Stimulated activated CD4-positive, alpha-beta T cell treated with anti-CD3 and anti-CD28 coated beads, TNF-alpha, amount 100 ng/mL, for 48 hours (primary cell): ENCODE measurements at regions not wholly inside any gene's neighbourhood (a gene's known extent, or its start where the extent isn't known, plus 50 kb on each side); places are given as distances from the start of the nearest gene placed in this dataset.

Source experiments
- DNase-seq, 3 donors: peaks; one replicate each; pipeline ENCODE4 v3.0.0-alpha.2; 2020; ENCODE audit warnings: low read depth in 3 of 3

DNA sequence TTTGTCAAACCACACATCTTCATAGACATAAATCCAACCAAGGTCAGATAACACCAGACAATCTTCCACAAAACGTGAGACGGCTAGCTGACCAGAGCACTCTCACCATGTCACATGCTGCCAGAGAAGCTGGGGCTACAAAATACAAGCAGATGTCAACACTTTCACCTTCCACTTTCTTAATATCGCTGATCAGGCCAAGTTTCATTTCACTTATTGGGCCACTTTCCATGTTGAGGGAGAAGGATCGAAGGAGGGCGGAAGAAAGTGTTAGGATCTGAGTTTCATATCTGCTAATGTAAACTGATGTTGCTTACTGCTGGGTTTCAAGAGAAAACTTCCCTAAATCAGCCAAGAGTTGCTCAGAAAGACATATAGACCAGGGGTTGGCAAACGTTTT is 177.0 kb upstream of the PRDM1 start:
- no peak for DNase-seq

DNA sequence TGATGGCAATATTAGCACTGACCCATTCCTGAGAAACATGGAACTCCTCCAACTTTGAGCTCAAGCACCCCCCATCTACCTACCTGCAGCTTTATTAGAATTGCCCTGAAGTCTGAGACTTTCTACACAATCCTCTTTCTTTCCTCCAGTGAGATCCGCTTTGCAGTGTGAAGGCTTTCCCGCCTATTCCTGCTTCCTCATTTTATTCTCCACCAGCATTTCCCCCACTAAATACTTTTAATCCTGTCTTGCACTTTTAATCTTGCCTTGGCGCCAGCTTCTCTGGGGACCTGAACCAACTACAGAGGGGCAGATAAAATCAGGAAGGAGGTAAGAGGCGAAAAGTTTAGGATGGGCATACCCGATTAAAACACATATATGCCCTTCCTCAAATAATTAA is 178.1 kb upstream of the PRDM1 start:
- no peak for DNase-seq

DNA sequence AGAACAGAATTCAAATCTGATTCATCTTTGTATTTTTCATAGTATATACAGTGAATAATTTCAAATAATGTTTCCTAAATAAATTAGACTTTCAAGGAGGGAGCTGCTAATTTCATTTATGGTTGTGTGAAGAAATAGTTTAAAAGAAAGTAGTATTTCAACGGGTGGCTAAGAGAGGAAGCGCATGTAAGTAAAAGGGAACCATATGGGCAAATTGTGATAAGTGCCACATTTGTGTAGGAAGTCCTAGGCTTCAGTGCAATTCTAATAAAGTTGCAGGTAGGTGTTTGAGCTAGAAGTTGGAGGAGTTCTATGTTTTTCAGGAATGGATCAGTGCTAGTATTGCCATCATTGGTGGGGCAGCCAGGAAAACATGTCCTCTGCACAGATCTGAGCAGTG is 178.8 kb upstream of the PRDM1 start:
- DNase-seq: no peak

DNA sequence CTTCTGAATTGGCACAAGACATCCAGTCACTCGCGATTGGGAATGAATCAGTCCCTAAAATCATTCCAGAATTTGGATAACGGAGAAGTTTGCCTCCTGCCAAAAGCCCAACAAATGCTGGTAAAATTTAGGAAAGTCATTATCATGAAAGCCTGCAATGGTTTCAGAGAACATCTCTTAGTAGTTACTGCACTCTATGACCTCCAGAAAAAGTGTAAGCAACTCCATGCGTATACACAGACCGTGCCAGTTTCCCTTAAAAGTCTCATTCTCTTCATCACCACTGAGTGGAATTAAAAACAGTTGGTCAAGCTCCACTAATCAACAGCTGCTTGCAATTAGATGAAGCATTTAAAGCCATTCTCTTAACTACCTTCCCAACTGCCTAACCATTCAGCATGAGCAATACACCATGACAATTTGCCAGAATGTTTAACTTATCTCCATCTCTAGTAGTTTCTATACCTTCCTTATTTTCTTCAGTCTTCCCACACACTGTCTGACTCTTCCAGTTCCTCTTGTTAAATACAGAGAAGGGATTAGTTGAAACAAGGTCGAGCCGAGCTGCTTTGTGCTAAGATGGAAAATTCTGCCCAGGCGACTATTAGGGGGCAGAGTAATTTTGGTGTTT is 183.6 kb upstream of the PRDM1 start:
- DNase-seq: no peak

DNA sequence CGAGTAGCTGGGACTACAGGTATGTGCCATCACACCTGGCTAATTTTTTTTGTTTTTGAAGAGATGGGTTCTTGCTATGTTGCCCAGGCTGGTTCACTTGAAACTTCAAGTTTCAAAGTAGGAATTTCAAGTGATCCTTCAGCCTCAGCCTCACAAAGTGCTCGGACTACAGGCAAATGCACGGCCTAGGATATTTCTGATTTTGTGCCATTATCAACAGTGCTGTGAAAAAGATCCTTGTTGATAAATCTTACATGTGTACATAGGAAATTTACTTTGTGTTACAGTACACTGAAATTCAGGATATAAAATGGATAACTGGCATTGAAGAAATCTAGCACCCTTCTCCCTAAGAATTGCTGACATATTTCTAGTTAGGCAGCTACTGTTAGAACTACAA is 184.6 kb upstream of the PRDM1 start:
- no peak for DNase-seq

DNA sequence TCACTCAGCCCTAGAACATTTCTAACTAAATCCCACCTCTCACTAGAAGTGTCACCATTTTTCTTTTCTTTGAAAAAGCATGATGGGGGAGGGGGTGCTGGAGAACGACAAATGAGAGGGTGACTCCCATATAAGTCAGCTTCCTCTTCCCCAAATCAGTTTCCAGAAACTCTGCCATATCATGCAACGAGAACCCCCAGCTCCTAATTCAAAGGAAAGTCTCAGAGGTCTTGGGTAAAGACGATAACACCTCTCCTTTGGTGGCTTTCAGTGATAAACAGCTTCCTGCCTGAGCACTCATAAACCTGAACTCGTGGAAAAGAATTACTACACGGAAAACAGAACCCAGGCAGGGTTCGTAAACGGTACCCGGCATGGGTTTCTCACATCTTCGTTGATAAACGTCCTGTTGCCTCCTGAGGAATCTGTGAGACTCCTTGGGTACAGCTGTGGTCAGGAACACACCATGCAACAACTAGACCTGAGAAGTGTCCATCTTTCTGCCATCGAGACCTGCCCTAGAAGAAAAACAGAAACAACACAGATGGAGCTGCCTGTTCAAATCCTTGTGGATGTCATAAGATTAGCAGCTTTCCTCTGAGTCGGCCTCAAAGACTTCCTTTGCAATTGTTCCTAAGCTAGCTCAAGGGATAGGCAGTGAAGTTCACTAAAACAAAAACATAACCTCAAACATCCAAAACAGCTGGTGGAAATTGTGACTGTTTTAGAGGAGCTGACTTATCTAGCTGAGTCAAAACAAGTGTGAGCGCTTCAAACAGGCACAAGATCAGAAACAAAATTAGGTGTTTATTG is 185.8 kb upstream of the PRDM1 start:
- peak in 1 of 3 donors; percentile 33 for DNase-seq

DNA sequence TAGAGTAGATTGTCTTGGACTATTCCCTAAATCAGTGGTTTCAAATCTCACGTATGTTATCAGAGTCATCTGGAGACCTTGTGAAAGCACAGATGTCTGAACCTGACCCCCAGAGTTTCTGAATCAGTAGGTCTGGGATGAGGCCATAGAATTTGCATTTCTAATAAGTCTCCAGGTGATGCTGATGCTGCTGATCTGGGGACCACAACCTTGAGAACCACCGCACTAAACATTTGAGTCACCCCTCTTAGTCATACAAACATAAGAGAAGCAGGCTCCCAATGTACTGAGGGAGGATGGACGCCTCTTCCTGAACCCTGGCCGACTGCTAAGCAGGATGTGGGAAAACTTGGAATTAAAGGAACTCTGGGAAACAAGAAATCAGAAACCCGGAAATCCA is 187.8 kb upstream of the PRDM1 start:
- DNase-seq: peak in 1 of 3 donors; percentile 26

DNA sequence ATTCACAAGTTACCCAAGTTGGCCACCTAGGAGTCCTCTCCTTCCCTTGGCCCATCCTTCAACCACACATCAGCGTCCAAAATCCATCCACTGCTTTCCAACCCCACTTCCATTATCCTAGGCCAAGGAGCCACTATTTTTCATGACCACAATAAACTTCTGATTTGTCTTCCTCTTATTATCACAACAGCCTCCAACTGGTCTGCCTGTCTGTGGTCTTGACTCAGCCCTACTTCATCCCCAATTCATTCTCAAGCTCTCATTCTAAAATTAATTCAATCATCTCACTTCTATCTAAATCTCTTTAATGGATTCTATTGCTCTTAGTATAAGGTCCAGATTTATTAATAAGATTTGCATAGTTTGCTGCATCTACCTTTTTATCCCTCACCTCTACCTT is 189.0 kb upstream of the PRDM1 start:
- no peak for DNase-seq

DNA sequence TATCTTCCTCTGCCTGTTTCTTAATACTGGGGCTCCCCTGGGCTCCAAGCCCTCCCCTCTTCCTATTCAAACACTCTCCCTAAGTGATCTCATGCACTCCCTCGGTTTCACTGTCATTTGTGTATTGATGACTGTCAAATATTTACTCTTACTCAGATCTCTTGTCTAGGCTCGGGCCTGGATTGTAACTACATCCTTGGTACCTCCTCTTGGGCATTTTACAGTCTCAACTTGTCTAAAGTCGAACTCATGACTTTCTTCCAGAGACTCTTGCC is 189.4 kb upstream of the PRDM1 start:
- DNase-seq: no peak

DNA sequence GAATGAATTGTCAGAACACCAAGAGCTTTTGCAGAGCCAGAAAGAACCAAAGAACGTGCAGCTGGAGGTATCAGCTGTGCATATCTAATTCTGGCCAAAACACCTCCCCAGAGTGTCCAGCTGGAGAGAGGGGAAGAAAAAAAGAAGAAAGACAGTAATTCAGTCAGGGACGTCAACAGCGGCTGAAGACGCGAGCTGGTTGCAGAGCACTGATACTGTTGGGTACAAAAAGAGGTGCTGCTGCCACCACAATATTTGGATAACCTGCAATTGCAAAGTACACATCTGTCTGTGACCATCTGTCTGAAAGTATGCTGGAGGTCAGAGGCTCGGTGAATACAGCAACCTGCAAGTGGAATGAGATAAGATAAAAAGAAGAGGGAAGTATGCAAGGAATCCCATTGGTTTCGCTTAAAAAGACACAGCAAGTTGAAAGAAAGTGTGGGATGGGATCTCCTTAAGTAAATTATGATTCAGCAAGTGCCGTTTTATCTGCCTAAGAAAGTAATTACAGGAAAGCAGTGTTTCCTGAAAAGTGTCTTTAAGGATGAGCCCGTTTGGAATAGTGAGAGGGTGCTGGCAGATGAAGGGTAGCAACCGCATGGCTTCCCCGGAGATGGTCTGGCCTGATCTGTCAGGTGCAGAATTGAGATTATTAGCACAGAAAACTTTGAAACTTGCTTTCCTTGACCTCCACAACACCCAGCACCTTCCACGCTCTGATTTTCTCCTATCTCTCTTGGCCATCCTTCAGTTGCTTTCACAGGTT is 189.9 kb upstream of the PRDM1 start:
- no peak for DNase-seq

DNA sequence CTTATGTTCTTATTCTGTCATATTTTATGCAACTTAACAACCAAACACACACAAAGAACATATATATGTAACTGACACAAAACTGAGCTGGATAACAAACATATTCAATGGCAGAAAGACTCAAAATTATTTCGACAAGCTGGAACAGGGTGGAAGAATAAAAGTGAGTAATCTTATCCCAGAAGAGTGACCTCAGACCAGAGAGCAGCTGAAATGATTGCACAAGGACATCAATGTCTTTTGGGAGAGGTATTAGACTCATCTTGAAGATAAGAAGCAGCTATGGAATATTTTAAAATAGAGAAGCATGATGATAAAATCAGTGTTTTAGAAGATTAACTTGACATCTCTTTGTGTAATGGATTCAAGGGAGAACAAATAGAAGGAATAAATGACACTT is 191.6 kb upstream of the PRDM1 start:
- DNase-seq: no peak

DNA sequence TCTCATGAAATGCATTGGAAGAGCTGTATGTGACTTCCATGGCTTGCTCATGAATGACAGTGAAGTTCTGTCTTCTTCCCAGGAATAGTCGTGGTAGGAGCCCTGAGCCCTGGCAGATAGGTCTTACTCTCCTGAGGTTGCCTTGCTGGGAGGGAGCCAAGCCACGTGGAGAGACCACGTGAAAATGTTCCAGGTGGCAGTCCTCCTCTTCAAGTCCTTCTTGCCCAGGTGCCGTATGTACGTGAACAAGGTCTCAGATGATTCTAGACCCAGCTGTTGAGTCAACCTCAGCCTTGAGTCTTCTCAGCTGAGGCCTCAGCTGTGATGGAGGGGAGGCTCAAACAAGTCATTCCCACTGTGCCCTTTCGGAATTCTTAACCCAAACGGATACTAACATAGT is 192.4 kb upstream of the PRDM1 start:
- DNase-seq: no peak

DNA sequence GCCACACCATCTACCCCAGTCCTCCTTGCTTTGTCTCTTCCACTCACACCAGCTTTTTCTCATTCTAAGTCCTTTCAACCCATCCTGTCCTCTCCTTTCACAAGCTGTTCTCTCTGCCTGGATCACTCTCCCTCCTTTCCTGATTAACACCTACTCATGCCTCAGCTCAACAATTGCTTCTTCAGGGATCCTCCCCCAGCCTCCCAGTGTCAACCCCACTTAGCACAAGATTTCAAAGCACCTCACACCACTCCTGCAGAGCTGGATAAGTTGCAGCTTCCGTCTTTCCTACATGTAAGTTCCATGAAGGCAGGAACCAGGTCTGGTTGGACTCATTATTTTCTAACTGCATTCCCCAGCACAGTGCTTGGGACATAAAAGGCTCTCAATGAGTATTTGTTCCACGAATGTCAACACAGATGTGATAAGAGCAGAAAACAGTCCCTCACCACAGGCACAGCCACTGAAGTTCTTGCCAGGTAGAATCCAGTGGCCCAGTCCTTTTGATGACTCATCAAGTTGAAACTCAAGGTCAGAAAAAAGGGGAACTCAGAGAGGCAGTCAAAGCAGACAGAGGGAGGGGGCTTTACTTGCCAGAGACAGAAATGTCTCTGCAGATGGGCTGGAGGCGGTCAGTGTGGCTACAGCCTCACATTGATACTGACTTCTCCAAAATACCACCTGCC is 193.4 kb upstream of the PRDM1 start:
- no peak for DNase-seq

DNA sequence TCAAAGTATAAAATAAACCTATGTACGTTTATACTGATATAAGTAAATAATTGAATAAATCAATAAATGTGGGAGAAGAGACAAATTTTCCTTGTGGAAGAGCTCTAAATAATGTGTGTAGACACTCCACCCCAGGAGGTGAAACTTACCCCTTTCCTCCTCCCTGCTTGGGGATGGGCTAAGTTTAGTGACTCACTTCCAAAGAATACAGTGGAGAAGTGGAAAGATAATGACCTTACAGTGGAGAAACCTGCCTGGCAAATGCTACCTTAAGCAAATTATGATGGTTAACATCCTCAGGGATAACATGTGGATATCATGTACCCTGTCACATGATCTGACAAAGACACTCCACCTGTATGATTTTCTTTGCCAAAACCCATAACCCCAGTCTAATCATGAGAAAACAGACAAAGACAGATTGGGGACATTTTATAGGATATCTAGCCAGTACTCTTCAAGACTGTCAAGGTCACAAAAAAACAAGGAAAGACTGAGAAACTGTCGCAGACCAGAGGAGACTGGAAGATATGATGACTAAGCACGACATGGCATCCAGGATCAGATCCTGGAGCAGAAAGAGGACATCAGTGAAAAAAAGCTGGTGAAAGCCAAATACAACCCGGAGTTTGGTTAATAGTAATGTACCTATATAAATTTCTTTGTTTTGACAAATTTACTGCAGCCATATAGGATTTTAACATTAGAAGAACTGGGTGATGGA is 195.5 kb upstream of the PRDM1 start:
- no peak for DNase-seq

DNA sequence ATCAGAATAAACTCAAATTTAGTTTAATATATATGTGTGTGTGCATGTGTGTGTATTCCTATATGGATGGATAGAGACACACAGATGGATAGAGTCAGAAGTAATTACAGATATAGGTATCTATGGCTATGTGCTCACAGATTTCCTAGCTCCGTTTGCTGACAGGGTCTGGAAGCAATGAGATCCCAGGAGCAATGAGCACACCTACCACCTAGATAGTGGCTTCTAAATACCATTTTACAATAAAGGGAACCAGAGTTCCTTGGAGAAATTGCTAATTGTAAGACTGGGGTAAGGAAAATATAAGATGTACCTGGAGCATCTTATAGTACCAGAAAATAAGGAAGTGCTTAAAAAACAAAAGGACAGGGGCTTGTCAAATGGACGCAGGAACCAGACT is 196.2 kb upstream of the PRDM1 start:
- no peak for DNase-seq

DNA sequence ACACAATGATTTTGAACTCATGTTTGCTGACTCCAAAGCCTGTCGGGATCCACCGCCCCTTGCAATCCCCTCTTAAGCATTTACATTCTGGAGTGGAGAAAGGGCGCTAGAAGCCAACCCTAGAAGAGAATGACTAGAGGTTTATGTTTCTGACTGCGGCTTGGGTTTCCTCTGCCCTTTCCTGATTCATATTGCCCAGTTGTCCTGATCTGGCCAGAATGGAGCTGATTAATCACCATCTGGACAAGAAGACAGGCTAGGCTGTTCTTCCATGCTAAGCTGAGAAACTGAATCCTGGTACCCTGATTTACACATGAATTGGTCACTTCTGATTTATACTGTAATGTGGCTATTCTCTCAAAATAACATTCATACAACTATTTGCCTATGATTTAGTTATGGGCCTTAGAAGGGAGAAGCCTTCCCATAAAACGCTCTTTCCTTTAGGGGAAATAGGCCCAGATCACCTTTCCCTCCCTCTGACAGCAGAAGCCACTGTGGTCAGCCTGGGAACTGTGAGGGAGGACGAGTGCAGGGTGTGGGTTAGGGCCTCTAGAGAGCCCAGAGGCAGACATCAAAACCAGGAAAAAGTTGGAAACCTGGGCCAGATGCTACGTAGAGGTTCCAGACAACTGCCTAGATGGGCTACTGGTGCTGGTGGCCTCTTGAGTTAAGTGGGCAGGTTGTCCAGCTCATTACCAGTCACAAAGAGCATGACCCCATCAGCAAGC is 199.2 kb upstream of the PRDM1 start:
- DNase-seq: no peak

DNA sequence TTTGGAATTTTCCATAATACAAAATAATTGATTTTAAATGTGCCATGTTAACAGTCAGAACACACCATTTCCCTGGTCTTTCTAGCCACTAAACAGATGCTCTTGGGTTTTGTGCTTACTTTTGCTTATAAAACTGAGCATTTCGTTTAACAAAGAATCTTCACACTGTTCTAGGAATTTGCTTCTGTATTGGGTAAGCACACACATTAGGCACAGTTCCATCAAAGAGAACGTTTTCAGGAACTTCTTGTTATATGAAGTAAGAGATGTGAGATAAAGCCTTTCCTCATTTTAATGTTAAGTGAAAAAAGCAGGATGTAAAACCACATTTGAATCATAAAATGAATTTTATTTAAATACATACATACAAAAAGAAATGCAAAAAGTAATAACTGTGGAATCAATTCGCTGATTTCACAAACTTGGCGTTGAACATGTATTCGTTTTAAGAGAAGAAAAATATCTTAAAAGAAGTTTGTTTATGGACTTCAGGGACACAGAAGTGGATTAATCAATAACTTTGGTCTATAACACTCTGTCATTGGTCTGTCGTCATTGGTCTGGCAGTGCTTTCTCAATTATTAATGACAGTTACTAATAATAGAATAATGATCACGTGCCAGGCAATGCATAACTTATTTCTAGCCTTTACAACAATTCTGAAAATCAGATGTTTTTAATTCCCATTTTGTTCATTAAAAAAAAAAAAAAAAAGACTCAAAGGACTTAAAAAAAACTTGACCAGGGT is 199.9 kb upstream of the PRDM1 start:
- no peak for DNase-seq

DNA sequence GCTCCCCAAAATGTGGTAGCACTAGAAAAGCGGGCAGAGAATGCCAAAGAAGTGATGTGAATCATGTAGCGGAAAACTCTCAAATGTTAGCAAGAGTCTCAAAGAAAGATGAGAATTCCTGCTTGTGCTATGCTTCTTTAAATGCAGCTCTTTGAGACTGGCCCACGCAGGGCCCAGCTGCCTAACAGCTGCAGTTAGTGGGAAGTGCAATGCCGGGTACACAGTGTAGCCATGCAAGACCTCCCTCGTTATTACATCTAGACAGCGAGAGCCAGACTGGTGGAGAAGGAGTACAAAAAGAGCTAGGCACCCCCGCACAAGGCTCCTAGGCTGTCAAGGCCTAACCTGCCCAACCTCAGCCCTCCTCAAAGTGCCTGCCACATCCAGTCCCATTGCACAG is 201.7 kb upstream of the PRDM1 start:
- no peak for DNase-seq

DNA sequence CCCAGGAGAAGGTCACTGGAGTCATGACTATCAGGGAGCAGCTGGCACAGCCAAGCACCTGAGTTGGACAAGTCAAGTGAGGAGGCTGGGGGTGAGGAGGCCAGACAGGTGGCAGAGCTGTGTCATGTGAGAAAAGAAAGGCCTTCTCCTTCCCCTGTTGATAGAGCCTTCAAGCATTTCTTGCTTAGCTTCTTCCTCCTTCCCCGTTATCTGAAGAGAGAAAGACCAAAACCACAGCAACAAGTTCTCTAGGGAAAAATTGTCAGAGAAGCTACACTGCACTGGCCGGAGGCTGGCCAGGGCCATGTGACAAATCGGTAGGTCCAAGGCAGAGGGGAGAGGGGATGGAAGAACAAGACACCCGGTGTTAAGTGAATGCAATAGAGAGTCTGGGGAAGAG is 202.1 kb upstream of the PRDM1 start:
- no peak for DNase-seq

DNA sequence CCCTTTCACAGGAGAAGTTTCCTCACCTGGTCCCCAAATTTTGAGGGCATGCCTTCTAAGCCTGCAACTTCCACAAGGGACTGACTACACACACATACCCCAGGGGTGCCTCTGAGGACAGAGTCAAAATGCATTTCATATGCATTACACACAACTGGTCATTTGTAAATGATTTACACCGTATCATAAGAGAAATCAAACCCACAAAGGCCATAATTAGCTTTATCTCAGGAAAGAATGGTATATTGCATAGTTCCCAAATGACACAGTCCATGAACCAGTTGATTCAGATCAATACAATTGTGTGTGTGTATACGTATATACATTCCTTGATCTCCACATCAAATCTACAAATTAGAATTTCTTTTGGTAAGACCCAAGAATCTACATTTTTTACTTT is 203.3 kb upstream of the PRDM1 start:
- no peak for DNase-seq
